HG02943 (cell line): ENCODE measurements at regions not wholly inside any gene's neighbourhood (a gene's known extent, or its start where the extent isn't known, plus 50 kb on each side); places are given as distances from the start of the nearest gene placed in this dataset.
A peak's percentile ranks its signal among the peaks of the same experiment; 100 is the strongest.

Source experiments
- ATAC-seq: cut with Tn5 transposase; IDR thresholded peaks from one replicate; pipeline ENCODE4 v1.9.1; 2021; ENCODE audit warnings: mild to moderate bottlenecking, low read depth, moderate library complexity; ENCODE audit not compliant: unreplicated experiment

- no peak for ATAC-seq
These were observed 86.2 kb upstream of the CNKSR3 start for GRCh38 chr6:154596701-154597100.

GRCh38 chr6:154598399-154598798 is 87.9 kb upstream of the CNKSR3 start:
- no peak for ATAC-seq

GRCh38 chr6:154602296-154602695 is 91.8 kb upstream of the CNKSR3 start:
- ATAC-seq: no peak

GRCh38 chr6:154602708-154603107 is 92.2 kb upstream of the CNKSR3 start:
- no peak for ATAC-seq

- ATAC-seq: no peak
These were observed 93.6 kb upstream of the CNKSR3 start for GRCh38 chr6:154604119-154604518.

- peak; percentile 46 for ATAC-seq
These were observed 94.8 kb upstream of the CNKSR3 start for GRCh38 chr6:154605178-154605881.

GRCh38 chr6:154605882-154606370 is 95.4 kb upstream of the CNKSR3 start:
- no peak for ATAC-seq

GRCh38 chr6:154606457-154606856 is 96.0 kb upstream of the CNKSR3 start:
- peak; percentile 65 for ATAC-seq

- no peak for ATAC-seq
These were observed 96.4 kb upstream of the CNKSR3 start for GRCh38 chr6:154606860-154607259.

- no peak for ATAC-seq
These were observed 100.8 kb upstream of the CNKSR3 start for GRCh38 chr6:154611241-154611640.

GRCh38 chr6:154611847-154612246 is 101.4 kb upstream of the CNKSR3 start:
- ATAC-seq: no peak

- ATAC-seq: no peak
These were observed 102.7 kb upstream of the CNKSR3 start for GRCh38 chr6:154613137-154613676.

- no peak for ATAC-seq
These were observed 103.6 kb upstream of the CNKSR3 start for GRCh38 chr6:154614101-154614500.

GRCh38 chr6:154614641-154615040 is 104.2 kb upstream of the CNKSR3 start:
- no peak for ATAC-seq

GRCh38 chr6:154615483-154616025 is 105.1 kb upstream of the CNKSR3 start:
- no peak for ATAC-seq

- no peak for ATAC-seq
These were observed 106.7 kb upstream of the CNKSR3 start for GRCh38 chr6:154617175-154617574.

GRCh38 chr6:154619146-154619545 is 108.7 kb upstream of the CNKSR3 start:
- ATAC-seq: no peak

GRCh38 chr6:154621686-154622085 is 111.2 kb upstream of the CNKSR3 start:
- ATAC-seq: no peak

- no peak for ATAC-seq
These were observed 110.4 kb upstream of the SCAF8 start for GRCh38 chr6:154622618-154623336.

- no peak for ATAC-seq
These were observed 109.8 kb upstream of the SCAF8 start for GRCh38 chr6:154623391-154623790.

- no peak for ATAC-seq
These were observed 109.1 kb upstream of the SCAF8 start for GRCh38 chr6:154624038-154624599.
